AG09309 (cell line): ENCODE measurements at regions not wholly inside any gene's neighbourhood (a gene's known extent, or its start where the extent isn't known, plus 50 kb on each side); places are given as distances from the start of the nearest gene placed in this dataset.
"Not testable (repeated sequence)": the region's sequence is repeated elsewhere in the genome, so short reads cannot be mapped to it uniquely, and the experiment has no call there.

Source experiments
- DNase-seq: peaks from one replicate; pipeline ENCODE4 v3.0.0-alpha.2; 2010; ENCODE audit warnings: low read depth
- H3K4me3 ChIP-seq: 2 replicates; pipeline ENCODE4 v1.5.1; 2011; ENCODE audit warnings: mild to moderate bottlenecking, low read depth, low read length, moderate library complexity; ENCODE audit not compliant: control insufficient read depth
- CTCF ChIP-seq: IDR thresholded peaks from 2 replicates; pipeline ENCODE4 v1.5.1; 2011; ENCODE audit warnings: mild to moderate bottlenecking, low read depth, low read length, inconsistent platforms; ENCODE audit not compliant: insufficient read depth, control insufficient read depth; ENCODE audit errors: missing control alignments

GRCh38 chr5:51156838-51157237, 226.4 kb upstream of the ISL1 start:
- TF ChIP-seq CTCF = no peak
- no peak overlapping the region for H3K4me3 ChIP-seq

GRCh38 chr5:51159164-51159563, 224.1 kb upstream of the ISL1 start:
- H3K4me3 ChIP-seq = no peak overlapping the region
- no peak for DNase-seq
- no peak for TF ChIP-seq CTCF

More at GRCh38 chr5:51156838-51157237, 226.4 kb upstream of the ISL1 start:
- DNase-seq = no peak

- TF ChIP-seq CTCF = no peak
- H3K4me3 ChIP-seq = no peak overlapping the region
- DNase-seq = no peak
Observed at GRCh38 chr5:51159606-51160005, 223.6 kb upstream of the ISL1 start.

- no peak for DNase-seq
- H3K4me3 ChIP-seq = no peak overlapping the region
- TF ChIP-seq CTCF = no peak
Observed at GRCh38 chr5:51162245-51162644, 221.0 kb upstream of the ISL1 start.

- H3K4me3 ChIP-seq, DNase-seq: not testable (repeated sequence)
Observed at GRCh38 chr5:51165621-51166020, 217.6 kb upstream of the ISL1 start.

GRCh38 chr5:51172903-51173626, 210.2 kb upstream of the ISL1 start:
- H3K4me3 ChIP-seq = no peak overlapping the region
- DNase-seq = no peak
- no peak for TF ChIP-seq CTCF

- DNase-seq = no peak
- TF ChIP-seq CTCF = no peak
- no peak overlapping the region for H3K4me3 ChIP-seq
Observed at GRCh38 chr5:51181208-51181894, 201.9 kb upstream of the ISL1 start.
